PC-9 (cell line): ENCODE measurements at regions not wholly inside any gene's neighbourhood (a gene's known extent, or its start where the extent isn't known, plus 50 kb on each side); places are given as distances from the start of the nearest gene placed in this dataset.
A peak's percentile ranks its signal among the peaks of the same experiment; 100 is the strongest.

ENCODE experiments used
- BruUV-seq: library from RNA; stranded (reverse); fragments of 400-500 nt; replicated peaks from 2 replicates; lab custom pipeline; 2021; lab: Mats Ljungman, UMichigan
- CTCF ChIA-PET: fragments of 300-600 bp; sonication (Branson Sonifier 250); formaldehyde crosslinking; loops from one replicate; lab custom pipeline; 2022; ENCODE audit warnings: antibody characterized with exemption; lab: Charles Lee
- POLR2A ChIA-PET: fragments of 300-600 bp; sonication (Branson Sonifier 250); formaldehyde crosslinking; loops from one replicate; lab custom pipeline; 2022; ENCODE audit warnings: antibody characterized with exemption; ENCODE audit not compliant: unreplicated experiment; lab: Charles Lee
- DNase-seq, 2 experiments: peaks; one replicate each; pipeline versions ENCODE4 v3.0.0 to v3.0.0-alpha.2; 2015 to 2022; ENCODE audit warnings: mixed read lengths in 1 of 2
- H2AFZ ChIP-seq: fragments of 200-600 bp; sonication (generic); 2 replicates; pipeline ENCODE4 v1.8.1; 2017; ENCODE audit warnings: antibody characterized with exemption
- H3F3A ChIP-seq: fragments of 200-600 bp; sonication (generic); 2 replicates; pipeline ENCODE4 v1.8.1; 2017; ENCODE audit warnings: antibody characterized with exemption, mild to moderate bottlenecking, low read depth; ENCODE audit not compliant: insufficient read depth
- H3K27ac ChIP-seq: fragments of 200-600 bp; sonication (generic); 2 replicates; pipeline ENCODE4 v1.6.1; 2016; ENCODE audit warnings: mixed run types
- H3K27me3 ChIP-seq: fragments of 200-600 bp; sonication (generic); 2 replicates; pipeline ENCODE4 v1.6.1; 2016; ENCODE audit warnings: low read depth, mixed run types; ENCODE audit not compliant: insufficient read depth
- H3K36me3 ChIP-seq: fragments of 200-600 bp; sonication (generic); 2 replicates; pipeline ENCODE4 v1.6.1; 2016; ENCODE audit warnings: low read depth, mixed run types
- H3K4me1 ChIP-seq: fragments of 200-600 bp; sonication (generic); replicated peaks from 2 replicates; pipeline ENCODE4 v1.6.1; 2016; ENCODE audit warnings: mixed run types; ENCODE audit not compliant: insufficient read depth
- H3K4me2 ChIP-seq: fragments of 200-600 bp; sonication (generic); 2 replicates; pipeline ENCODE4 v1.6.1; 2017; ENCODE audit warnings: mixed run types
- H3K4me3 ChIP-seq: fragments of 200-600 bp; sonication (generic); 2 replicates; pipeline ENCODE4 v1.6.1; 2016; ENCODE audit warnings: mixed run types
- H3K79me2 ChIP-seq: fragments of 200-600 bp; sonication (generic); 2 replicates; pipeline ENCODE4 v1.6.1; 2017; ENCODE audit warnings: low read depth, mixed run types
- H3K9me2 ChIP-seq: fragments of 200-600 bp; sonication (generic); 2 replicates; pipeline ENCODE4 v1.8.1; 2017; ENCODE audit warnings: mild to moderate bottlenecking; ENCODE audit not compliant: insufficient read depth
- H3K9me3 ChIP-seq: fragments of 200-600 bp; sonication (generic); 2 replicates; pipeline ENCODE4 v1.8.1; 2016; ENCODE audit warnings: low read depth; ENCODE audit not compliant: insufficient read depth
- H4K20me1 ChIP-seq: fragments of 200-600 bp; sonication (generic); 2 replicates; pipeline ENCODE4 v1.8.1; 2017; ENCODE audit not compliant: insufficient read depth
- CTCF ChIP-seq: fragments of 200-600 bp; sonication (generic); conservative IDR thresholded peaks from 2 replicates; pipeline ENCODE4 v1.6.1; 2017; ENCODE audit warnings: mixed run types, antibody characterized with exemption, mild to moderate bottlenecking, moderate library complexity
- EZH2 ChIP-seq: fragments of 200-600 bp; sonication (generic); IDR thresholded peaks from 2 replicates; pipeline ENCODE4 v1.8.0; 2017; ENCODE audit warnings: antibody characterized with exemption, low read depth
- intact Hi-C: fragments of 100-400 bp; cut with micrococcal nuclease; formaldehyde crosslinking; loops from one replicate; pipeline ENCODE4 v1.10.0; 2022; ENCODE audit not compliant: unreplicated experiment

GRCh38 chr18:56162311-56163265 lies 475.8 kb downstream of the TXNL1 start:
- no peak overlapping the region for H3K27ac ChIP-seq
- H4K20me1 ChIP-seq = no peaks in the 10 kb centered on the region
- 0 out of 2 replicates have a peak overlapping the region, but pooled peaks have one; percentile 20 for H3K4me2 ChIP-seq
- no peaks in the 10 kb centered on the region for H3K79me2 ChIP-seq
- H3K4me3 ChIP-seq = no peak overlapping the region
- H3K36me3 ChIP-seq = no peaks in the 10 kb centered on the region
- CTCF ChIA-PET = no interaction called here
- H3K27me3 ChIP-seq = no peaks in the 10 kb centered on the region
- H2AFZ ChIP-seq = no peak overlapping the region
- no peaks in the 10 kb centered on the region for H3K9me3 ChIP-seq
- POLR2A ChIA-PET = no interaction called here
- H3F3A ChIP-seq = peaks cover 10% of the 10 kb centered on the region
- intact Hi-C loops = no loop called here
- TF ChIP-seq EZH2 (no peak), CTCF (no peak)
- no peaks in the 10 kb centered on the region for H3K9me2 ChIP-seq
- DNase-seq = peak in 1 of 2 experiments; percentile 41
- H3K4me1 ChIP-seq = peaks cover 43% of the 10 kb centered on the region
- no TSS peak for BruUV-seq

DNA sequence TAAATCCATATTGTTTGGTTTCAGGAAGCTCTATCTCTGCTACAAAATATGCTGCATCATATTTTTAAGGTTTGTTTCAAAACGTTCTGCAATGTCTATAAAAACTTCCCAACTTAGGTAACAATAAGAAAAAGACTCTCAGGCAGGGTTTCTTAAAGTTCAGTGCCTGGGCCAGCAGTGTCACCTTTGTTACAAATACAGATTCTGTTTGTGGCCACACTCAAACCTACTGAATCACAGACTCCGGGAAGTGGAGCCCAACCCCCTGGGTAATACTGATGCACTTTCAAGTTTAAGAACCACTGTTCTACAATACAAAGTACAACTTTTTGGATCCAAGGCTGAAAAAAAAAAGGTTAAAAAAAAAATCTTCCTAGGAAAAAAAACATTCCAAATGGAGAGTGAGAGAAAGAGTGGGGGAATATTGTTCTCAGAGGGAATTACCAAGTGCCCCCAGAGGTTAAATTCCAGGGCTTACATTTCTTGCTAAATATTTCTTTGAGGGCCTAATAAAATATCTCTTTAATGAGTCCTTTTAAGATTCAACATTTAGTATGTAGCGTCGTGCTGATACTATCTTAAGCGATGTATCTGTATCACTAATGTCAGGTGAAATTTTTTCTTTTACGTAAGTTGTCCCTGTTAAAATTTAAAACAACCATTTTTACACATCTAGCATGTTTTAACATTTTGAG lies 476.7 kb downstream of the TXNL1 start:
- CTCF ChIA-PET = no interaction called here
- peaks cover 35% of the 10 kb centered on the region for H3K4me1 ChIP-seq
- no peaks in the 10 kb centered on the region for H3K27me3 ChIP-seq
- no peak overlapping the region for H3K27ac ChIP-seq
- no peaks in the 10 kb centered on the region for H4K20me1 ChIP-seq
- H3F3A ChIP-seq = peaks cover 2% of the 10 kb centered on the region
- no peak overlapping the region for H3K4me3 ChIP-seq
- H3K79me2 ChIP-seq = no peaks in the 10 kb centered on the region
- no peaks in the 10 kb centered on the region for H3K9me3 ChIP-seq
- no peak overlapping the region for H2AFZ ChIP-seq
- no TSS peak for BruUV-seq
- POLR2A ChIA-PET = no interaction called here
- no peaks in the 10 kb centered on the region for H3K9me2 ChIP-seq
- H3K4me2 ChIP-seq = peak overlapping the region; percentile 20; the same call in 1 of the 2 replicates
- H3K36me3 ChIP-seq = no peaks in the 10 kb centered on the region
- TF ChIP-seq EZH2 (no peak), CTCF (no peak)
- peak in 1 of 2 experiments; percentile 49 for DNase-seq
- intact Hi-C loops = no loop called here

GRCh38 chr18:56158676-56159075 lies 479.7 kb downstream of the TXNL1 start:
- H3F3A ChIP-seq = no peaks in the 10 kb centered on the region
- H3K9me3 ChIP-seq = no peaks in the 10 kb centered on the region
- BruUV-seq = no TSS peak
- no peaks in the 10 kb centered on the region for H3K27me3 ChIP-seq
- no peak for DNase-seq
- CTCF ChIA-PET = no interaction called here
- H3K4me2 ChIP-seq = no peak overlapping the region
- H3K4me1 ChIP-seq = peaks cover 23% of the 10 kb centered on the region
- no peaks in the 10 kb centered on the region for H3K9me2 ChIP-seq
- no peak overlapping the region for H3K27ac ChIP-seq
- no peak overlapping the region for H3K4me3 ChIP-seq
- H4K20me1 ChIP-seq = no peaks in the 10 kb centered on the region
- no peaks in the 10 kb centered on the region for H3K36me3 ChIP-seq
- no peak overlapping the region for H2AFZ ChIP-seq
- POLR2A ChIA-PET = no interaction called here
- TF ChIP-seq EZH2 = no peak
- intact Hi-C loops = no loop called here
- no peaks in the 10 kb centered on the region for H3K79me2 ChIP-seq
